SK-N-SH (cell line): ENCODE measurements at regions not wholly inside any gene's neighbourhood (a gene's known extent, or its start where the extent isn't known, plus 50 kb on each side); places are given as distances from the start of the nearest gene placed in this dataset.

Source experiments
- CTCF ChIA-PET: fragments of 300-600, 350-600 bp; formaldehyde crosslinking; extraction: SDS; loops from one replicate; lab custom pipeline; 2021; lab: Yijun Ruan, JAX
- POLR2A ChIA-PET: fragments of 350-600 bp; sonication (Branson Sonifier 250); formaldehyde crosslinking; extraction: SDS; loops from one replicate; lab custom pipeline; 2020; ENCODE audit warnings: antibody characterized with exemption, inconsistent platforms; lab: Yijun Ruan, JAX
- DNase-seq: peaks from one replicate; pipeline ENCODE4 v3.0.0; 2012
- H2AFZ ChIP-seq: fragments of 200-600 bp; sonication (generic); 2 replicates; pipeline ENCODE4 v1.8.1; 2016; ENCODE audit warnings: antibody characterized with exemption, mild to moderate bottlenecking, low read depth
- H3F3A ChIP-seq: fragments of 200-600 bp; sonication (generic); replicated peaks from 2 replicates; pipeline ENCODE3; 2016; ENCODE audit warnings: antibody characterized with exemption, mild to moderate bottlenecking; ENCODE audit not compliant: insufficient read depth
- H3K27ac ChIP-seq, 2 experiments: fragments of 200-500 bp in 1 of 2; fragments of 200-600 bp in 1 of 2; sonication (Bioruptor generic) in 1 of 2; sonication (generic), shearing (Covaris generic) in 1 of 2; 2 replicates each; pipeline versions ENCODE4 v1.5.1 to v1.6.1; 2014 to 2016; ENCODE audit warnings: low read depth in 2 of 2, inconsistent platforms in 1 of 2, low read length in 1 of 2, mild to moderate bottlenecking in 1 of 2, mixed read lengths in 1 of 2
- H3K27me3 ChIP-seq: fragments of 200-600 bp; sonication (generic), shearing (Covaris generic); 2 replicates; pipeline ENCODE4 v1.6.1; 2016; ENCODE audit warnings: mixed run types; ENCODE audit not compliant: insufficient read depth
- H3K36me3 ChIP-seq, 2 experiments: fragments of 200-500 bp in 1 of 2; fragments of 200-600 bp in 1 of 2; sonication (Bioruptor generic) in 1 of 2; sonication (generic) in 1 of 2; replicated peaks in 1 of 2; 2 replicates each; pipeline versions ENCODE3 to v1.5.1; 2014 to 2016; ENCODE audit warnings: low read length in 1 of 2, mild to moderate bottlenecking in 1 of 2; ENCODE audit not compliant: insufficient read depth in 2 of 2, control insufficient read depth in 1 of 2
- H3K4me1 ChIP-seq, 2 experiments: fragments of 200-500 bp in 1 of 2; fragments of 200-600 bp in 1 of 2; sonication (Bioruptor generic) in 1 of 2; sonication (generic), shearing (Covaris generic) in 1 of 2; 2 replicates each; pipeline versions ENCODE4 v1.5.1 to v1.6.1; 2014 to 2016; ENCODE audit warnings: low read depth in 1 of 2, low read length in 1 of 2, mixed run types in 1 of 2; ENCODE audit not compliant: insufficient read depth in 2 of 2, control insufficient read depth in 1 of 2
- H3K4me2 ChIP-seq: fragments of 200-600 bp; sonication (generic), shearing (Covaris generic); 2 replicates; pipeline ENCODE4 v1.6.1; 2017; ENCODE audit warnings: mixed run types
- H3K4me3 ChIP-seq, 2 experiments: fragments of 200-500 bp in 1 of 2; fragments of 200-600 bp in 1 of 2; sonication (Bioruptor generic) in 1 of 2; sonication (generic), shearing (Covaris generic) in 1 of 2; 2 replicates each; pipeline versions ENCODE4 v1.5.1 to v1.8.1; 2014 to 2016; ENCODE audit warnings: low read depth in 2 of 2, inconsistent platforms in 1 of 2, low read length in 1 of 2, mild to moderate bottlenecking in 1 of 2, mixed read lengths in 1 of 2, moderate library complexity in 1 of 2
- H3K79me2 ChIP-seq: fragments of 200-600 bp; sonication (generic); 2 replicates; pipeline ENCODE4 v1.8.1; 2017; ENCODE audit warnings: mild to moderate bottlenecking; ENCODE audit not compliant: insufficient read depth
- H3K9ac ChIP-seq: fragments of 200-600 bp; sonication (generic); 2 replicates; pipeline ENCODE4 v1.6.1; 2017; ENCODE audit warnings: mixed run types
- H3K9me2 ChIP-seq: fragments of 200-600 bp; sonication (generic); 2 replicates; pipeline ENCODE4 v1.6.1; 2017; ENCODE audit warnings: mixed run types
- H3K9me3 ChIP-seq: fragments of 200-600 bp; sonication (generic); 2 replicates; pipeline ENCODE4 v1.6.1; 2017; ENCODE audit warnings: mixed run types, mild to moderate bottlenecking, moderate library complexity
- H4K20me1 ChIP-seq: fragments of 200-600 bp; sonication (generic); 2 replicates; pipeline ENCODE4 v1.6.1; 2017; ENCODE audit warnings: mild to moderate bottlenecking, mixed run types; ENCODE audit not compliant: insufficient read depth
- CHD2 ChIP-seq: fragments of 150-350 bp; IDR thresholded peaks from 2 replicates; pipeline ENCODE4 v1.6.1; 2018; ENCODE audit warnings: low read length; ENCODE audit not compliant: partially characterized antibody
- CTCF ChIP-seq: fragments of 200-600 bp; sonication (generic); IDR thresholded peaks from 2 replicates; pipeline ENCODE4 v1.6.1; 2017; ENCODE audit warnings: antibody characterized with exemption, mild to moderate bottlenecking, moderate library complexity
- ELF1 ChIP-seq: IDR thresholded peaks from 2 replicates; pipeline ENCODE4 v1.4.0; 2012
- EP300 ChIP-seq, 2 experiments: IDR thresholded peaks; 2 replicates each; pipeline versions ENCODE4 v1.4.0 to v1.6.1; 2012; ENCODE audit warnings: borderline replicate concordance in 1 of 2, low read depth in 1 of 2, low read length in 1 of 2
- EZH2phosphoT487 ChIP-seq: fragments of 200-600 bp; sonication (generic); IDR thresholded peaks from 2 replicates; pipeline ENCODE4 v1.6.1; 2017; ENCODE audit warnings: low read depth, mixed run types, mild to moderate bottlenecking, antibody characterized with exemption, moderate library complexity, borderline replicate concordance
- FOXJ3 ChIP-seq: sonication (generic); formaldehyde crosslinking; IDR thresholded peaks from 2 replicates; pipeline ENCODE4 v1.5.1; 2020; ENCODE audit warnings: mild to moderate bottlenecking, missing genetic modification reagents
- IRF3 ChIP-seq: fragments of 150-350 bp; IDR thresholded peaks from 2 replicates; pipeline ENCODE4 v1.6.1; 2016; ENCODE audit warnings: mild to moderate bottlenecking, low read depth, low read length
- JUND ChIP-seq: IDR thresholded peaks from 2 replicates; pipeline ENCODE4 v1.4.0; 2012
- MAX ChIP-seq: IDR thresholded peaks from 2 replicates; pipeline ENCODE4 v1.4.0; 2012; ENCODE audit warnings: low read depth
- MEF2A ChIP-seq: IDR thresholded peaks from 2 replicates; pipeline ENCODE4 v1.4.0; 2012; ENCODE audit warnings: low read depth, borderline replicate concordance
- MXI1 ChIP-seq: IDR thresholded peaks from 2 replicates; pipeline ENCODE4 v1.6.1; 2012; ENCODE audit warnings: mild to moderate bottlenecking, low read depth, low read length, improper control_type of control experiment
- PBX3 ChIP-seq: IDR thresholded peaks from 2 replicates; pipeline ENCODE4; 2012
- POLR2AphosphoS5 ChIP-seq: IDR thresholded peaks from 2 replicates; pipeline ENCODE4 v1.6.1; 2012; ENCODE audit warnings: low read depth, low read length
- RAD21 ChIP-seq: IDR thresholded peaks from 2 replicates; pipeline ENCODE4 v1.6.1; 2012; ENCODE audit warnings: mild to moderate bottlenecking, low read length
- RCOR1 ChIP-seq: fragments of 150-350 bp; IDR thresholded peaks from 2 replicates; pipeline ENCODE4 v1.6.1; 2017; ENCODE audit warnings: antibody characterized with exemption, low read length
- RXRA ChIP-seq: IDR thresholded peaks from 2 replicates; pipeline ENCODE4 v1.4.0; 2012; ENCODE audit warnings: low read depth, mild to moderate bottlenecking, borderline replicate concordance
- SIN3A ChIP-seq: IDR thresholded peaks from 2 replicates; pipeline ENCODE4 v1.6.1; 2012; ENCODE audit warnings: low read depth, mild to moderate bottlenecking, low read length, moderate library complexity, borderline replicate concordance
- SMC3 ChIP-seq: IDR thresholded peaks from 2 replicates; pipeline ENCODE4 v1.6.1; 2012; ENCODE audit warnings: low read depth, low read length, improper control_type of control experiment
- TCF12 ChIP-seq: IDR thresholded peaks from 2 replicates; pipeline ENCODE4 v1.4.0; 2012
- TEAD4 ChIP-seq: IDR thresholded peaks from 2 replicates; pipeline ENCODE4 v1.4.0; 2012; ENCODE audit warnings: mild to moderate bottlenecking, borderline replicate concordance; ENCODE audit not compliant: insufficient read depth
- YY1 ChIP-seq: IDR thresholded peaks from 2 replicates; pipeline ENCODE4 v1.4.0; 2012; ENCODE audit warnings: low read depth, mild to moderate bottlenecking
- ZBTB33 ChIP-seq: IDR thresholded peaks from 2 replicates; pipeline ENCODE4 v1.4.0; 2012; ENCODE audit warnings: low read depth, borderline replicate concordance
- WGBS: methylation state at CpG from one replicate; pipeline ENCODE4 v1.1.6; 2017; ENCODE audit warnings: low lambda C conversion rate; 5-methylcytosine and 5-hydroxymethylcytosine counted together

GRCh38 chr4:170776983-170777382 is 687.2 kb upstream of the AADAT start:
- Histone ChIP-seq H3K4me1 (no peaks in the 10 kb centered on the region), H3K9me2 (no peaks in the 10 kb centered on the region), H3K4me2 (no peak overlapping the region), H2AFZ (no peak overlapping the region), H4K20me1 (no peaks in the 10 kb centered on the region), H3K9me3 (no peaks in the 10 kb centered on the region), H3K36me3 (no peaks in the 10 kb centered on the region), H3K4me3 (no peak overlapping the region)
- POLR2A ChIA-PET = no interaction called here
- TF ChIP-seq EZH2phosphoT487 = no peak
- no peak for TF ChIP-seq POLR2AphosphoS5
- TF ChIP-seq PBX3 = no peak
- no peak for TF ChIP-seq ELF1
- no peak for TF ChIP-seq ZBTB33
- no peak for TF ChIP-seq JUND
- no peak for TF ChIP-seq RCOR1
- no peak for TF ChIP-seq CHD2
- no peak for TF ChIP-seq RXRA
- no peak for TF ChIP-seq YY1
- TF ChIP-seq CTCF = no peak
- no peak for TF ChIP-seq MEF2A
- no peak for TF ChIP-seq TCF12
- no peak for TF ChIP-seq SIN3A
- TF ChIP-seq, all 33 proteins: peak for 0
- H3K27me3 ChIP-seq = no peaks in the 10 kb centered on the region
- CTCF ChIA-PET = no interaction called here
- DNase-seq = no peak
- no peak overlapping the region for H3K9ac ChIP-seq
- WGBS = 54% methylated on average over 4 of the region's 6 CpGs
- H3F3A ChIP-seq = no peaks in the 10 kb centered on the region
- no peaks in the 10 kb centered on the region for H3K79me2 ChIP-seq
- H3K27ac ChIP-seq = no peak overlapping the region

GRCh38 chr4:170775851-170776250 is 686.1 kb upstream of the AADAT start:
- Histone ChIP-seq H3K79me2 (no peaks in the 10 kb centered on the region), H3K4me3 (no peak overlapping the region), H2AFZ (no peak overlapping the region), H3K36me3 (no peaks in the 10 kb centered on the region), H3K4me1 (no peaks in the 10 kb centered on the region), H3K9me3 (no peaks in the 10 kb centered on the region), H3K9ac (no peak overlapping the region), H3K9me2 (no peaks in the 10 kb centered on the region), H3F3A (no peaks in the 10 kb centered on the region), H4K20me1 (no peaks in the 10 kb centered on the region), H3K4me2 (no peak overlapping the region), H3K27ac (no peak overlapping the region), H3K27me3 (no peaks in the 10 kb centered on the region)
- 37% methylated on average over 2 of the region's 4 CpGs for WGBS
- no peak for DNase-seq
- POLR2A ChIA-PET = no interaction called here
- CTCF ChIA-PET = interaction anchor here (1.1 kb wide), 1 partner anchor 77 kb away, joined by 4 read pairs; no protein-coding TSS in a partner anchor
- TF ChIP-seq TEAD4 (no peak), MXI1 (no peak), RCOR1 (no peak), IRF3 (no peak), FOXJ3 (CRISPR knock-in tag) (no peak), POLR2AphosphoS5 (no peak), EP300 (IDR thresholded peaks at IDR 0.05; ENCODE audit: borderline replicate concordance in 1 of 2, low read depth in 1 of 2, low read length in 1 of 2) (no peak), SMC3 (no peak), ZBTB33 (no peak), RAD21 (no peak), CHD2 (no peak), JUND (no peak), MAX (no peak)
